ENCODE measurements at regions not wholly inside any gene's neighbourhood (a gene's known extent, or its start where the extent isn't known, plus 50 kb on each side); places are given as distances from the start of the nearest gene placed in this dataset.
A peak's percentile ranks its signal among the peaks of the same experiment; 100 is the strongest.

DNA sequence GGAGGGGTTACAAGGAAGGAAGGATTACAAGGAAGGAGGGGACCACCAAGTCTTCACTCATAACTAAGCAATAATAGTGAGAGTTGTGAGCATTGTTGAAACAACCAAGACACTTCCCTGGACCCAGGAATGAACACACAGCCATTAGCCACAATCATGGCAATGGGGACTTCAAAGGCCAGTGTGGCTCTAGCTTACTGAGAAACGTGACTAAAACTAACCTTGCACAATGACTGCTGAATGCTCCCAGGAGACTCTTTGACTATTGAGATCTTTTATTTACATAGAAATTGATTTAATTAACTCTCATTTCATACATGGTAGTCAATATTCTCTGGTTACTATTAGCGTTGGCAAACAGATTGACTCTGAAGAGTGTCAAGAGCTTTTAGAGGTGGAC, 263.0 kb upstream of the SOX5 start:
- DNase-seq (ENCODE audit: low read depth, low spot score) = no peak
- Mint-ChIP-seq H3K4me3 (no peak overlapping the region), H3K9me3 (peaks cover 9% of the 10 kb centered on the region), H3K36me3 (ENCODE audit: low read depth) (peaks cover 24% of the 10 kb centered on the region), H3K27ac (ENCODE audit: unreplicated experiment) (peak overlapping the region; percentile 68), H3K27me3 (ENCODE audit: low read depth) (no peaks in the 10 kb centered on the region), H3K4me1 (peaks cover 12% of the 10 kb centered on the region)
- TF ChIP-seq, protein P1, sequence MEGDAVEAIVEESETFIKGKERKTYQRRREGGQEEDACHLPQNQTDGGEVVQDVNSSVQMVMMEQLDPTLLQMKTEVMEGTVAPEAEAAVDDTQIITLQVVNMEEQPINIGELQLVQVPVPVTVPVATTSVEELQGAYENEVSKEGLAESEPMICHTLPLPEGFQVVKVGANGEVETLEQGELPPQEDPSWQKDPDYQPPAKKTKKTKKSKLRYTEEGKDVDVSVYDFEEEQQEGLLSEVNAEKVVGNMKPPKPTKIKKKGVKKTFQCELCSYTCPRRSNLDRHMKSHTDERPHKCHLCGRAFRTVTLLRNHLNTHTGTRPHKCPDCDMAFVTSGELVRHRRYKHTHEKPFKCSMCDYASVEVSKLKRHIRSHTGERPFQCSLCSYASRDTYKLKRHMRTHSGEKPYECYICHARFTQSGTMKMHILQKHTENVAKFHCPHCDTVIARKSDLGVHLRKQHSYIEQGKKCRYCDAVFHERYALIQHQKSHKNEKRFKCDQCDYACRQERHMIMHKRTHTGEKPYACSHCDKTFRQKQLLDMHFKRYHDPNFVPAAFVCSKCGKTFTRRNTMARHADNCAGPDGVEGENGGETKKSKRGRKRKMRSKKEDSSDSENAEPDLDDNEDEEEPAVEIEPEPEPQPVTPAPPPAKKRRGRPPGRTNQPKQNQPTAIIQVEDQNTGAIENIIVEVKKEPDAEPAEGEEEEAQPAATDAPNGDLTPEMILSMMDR (conservative IDR thresholded peaks at IDR 0.05) = no peak

DNA sequence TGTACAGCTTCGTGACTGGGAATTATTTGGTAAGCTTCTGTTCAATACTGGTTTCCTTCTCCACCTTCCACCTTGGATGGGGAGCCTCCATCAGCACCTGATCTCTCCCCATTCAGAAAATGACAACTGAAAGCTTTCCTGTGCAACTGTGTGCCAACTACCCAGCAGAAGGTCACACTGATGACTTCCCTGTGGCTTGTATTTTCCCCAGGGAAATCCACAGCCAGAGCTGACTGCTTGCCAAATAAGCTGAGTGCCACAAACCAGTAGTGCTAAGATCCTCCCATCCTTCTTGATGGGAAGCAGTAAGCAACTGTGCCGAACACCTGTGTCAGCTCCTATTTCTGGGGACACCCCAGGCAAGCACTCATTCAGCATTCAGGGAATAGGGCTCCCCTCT, 257.2 kb upstream of the SOX5 start:
- Mint-ChIP-seq H3K27ac (ENCODE audit: unreplicated experiment) (no peak overlapping the region), H3K27me3 (ENCODE audit: low read depth) (no peaks in the 10 kb centered on the region), H3K9me3 (peaks cover 15% of the 10 kb centered on the region), H3K4me3 (no peak overlapping the region), H3K36me3 (ENCODE audit: low read depth) (peaks cover 20% of the 10 kb centered on the region), H3K4me1 (no peaks in the 10 kb centered on the region)
- TF ChIP-seq, protein P1 (conservative IDR thresholded peaks at IDR 0.05) = no peak
- DNase-seq (ENCODE audit: low read depth, low spot score) = no peak

DNA sequence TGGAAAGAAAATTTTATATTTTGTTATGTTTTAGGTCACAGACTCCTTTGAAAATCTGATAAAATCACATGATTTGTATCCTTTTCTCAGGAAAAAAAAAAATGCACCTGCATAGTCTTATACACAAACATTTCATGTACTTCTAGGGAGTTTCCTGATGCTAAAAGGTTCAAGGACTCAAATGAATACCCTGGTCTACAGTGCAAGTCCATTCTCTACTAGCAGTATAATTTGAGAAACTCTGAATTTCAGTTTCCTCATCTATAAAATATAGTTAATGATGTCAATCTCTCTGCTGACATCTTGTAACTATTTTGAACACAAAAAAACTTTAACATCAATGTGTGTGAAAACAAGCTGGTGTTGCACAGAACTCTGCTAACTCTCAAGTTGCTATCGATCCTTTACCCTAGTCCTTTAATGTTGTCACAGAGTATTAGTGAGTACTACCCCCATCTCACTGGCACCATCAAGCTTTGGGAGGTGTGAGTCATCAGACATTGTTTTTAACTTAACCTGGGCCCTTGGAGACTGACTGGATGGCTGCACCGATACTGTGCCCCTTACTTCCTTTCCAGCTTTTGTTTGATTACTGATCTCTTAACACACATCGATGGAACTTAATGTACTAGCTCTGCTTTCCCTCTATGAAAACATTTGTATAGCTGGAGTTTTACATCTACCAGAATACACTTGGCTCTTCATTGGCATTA, 251.9 kb upstream of the SOX5 start:
- Mint-ChIP-seq H3K27me3 (ENCODE audit: low read depth) (no peaks in the 10 kb centered on the region), H3K4me1 (peaks cover 22% of the 10 kb centered on the region), H3K27ac (ENCODE audit: unreplicated experiment) (no peak overlapping the region), H3K9me3 (peaks cover 11% of the 10 kb centered on the region), H3K4me3 (no peak overlapping the region), H3K36me3 (ENCODE audit: low read depth) (peaks cover 4% of the 10 kb centered on the region)
- DNase-seq (ENCODE audit: low read depth, low spot score) = no peak
- TF ChIP-seq, protein P1 (conservative IDR thresholded peaks at IDR 0.05) = no peak

DNA sequence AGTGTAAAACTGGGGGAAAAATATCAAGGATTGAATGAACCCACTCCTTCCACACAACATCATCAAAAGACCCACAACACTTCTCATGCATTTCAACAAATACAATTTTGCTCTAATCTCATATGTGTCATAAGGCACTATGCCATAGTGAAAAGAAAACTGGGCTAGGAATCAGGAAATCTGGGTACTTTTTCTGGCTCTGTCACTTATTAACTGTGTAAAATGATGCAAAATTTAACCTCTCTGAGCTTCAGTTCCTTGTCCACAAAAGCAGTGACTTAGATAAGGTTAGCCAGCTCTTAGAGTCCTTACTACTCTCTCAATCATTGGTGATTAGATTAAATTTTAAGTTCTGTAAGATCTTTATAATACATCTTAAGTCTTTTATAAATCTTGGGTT, 250.5 kb upstream of the SOX5 start:
- TF ChIP-seq, protein P1 (conservative IDR thresholded peaks at IDR 0.05) = no peak
- peaks cover 22% of the 10 kb centered on the region for H3K4me1 Mint-ChIP-seq
- H3K4me3 Mint-ChIP-seq = no peak overlapping the region
- DNase-seq (ENCODE audit: low read depth, low spot score) = no peak
- peaks cover 4% of the 10 kb centered on the region for H3K36me3 Mint-ChIP-seq (ENCODE audit: low read depth)
- peaks cover 11% of the 10 kb centered on the region for H3K9me3 Mint-ChIP-seq
- no peaks in the 10 kb centered on the region for H3K27me3 Mint-ChIP-seq (ENCODE audit: low read depth)
- H3K27ac Mint-ChIP-seq (ENCODE audit: unreplicated experiment) = no peak overlapping the region

DNA sequence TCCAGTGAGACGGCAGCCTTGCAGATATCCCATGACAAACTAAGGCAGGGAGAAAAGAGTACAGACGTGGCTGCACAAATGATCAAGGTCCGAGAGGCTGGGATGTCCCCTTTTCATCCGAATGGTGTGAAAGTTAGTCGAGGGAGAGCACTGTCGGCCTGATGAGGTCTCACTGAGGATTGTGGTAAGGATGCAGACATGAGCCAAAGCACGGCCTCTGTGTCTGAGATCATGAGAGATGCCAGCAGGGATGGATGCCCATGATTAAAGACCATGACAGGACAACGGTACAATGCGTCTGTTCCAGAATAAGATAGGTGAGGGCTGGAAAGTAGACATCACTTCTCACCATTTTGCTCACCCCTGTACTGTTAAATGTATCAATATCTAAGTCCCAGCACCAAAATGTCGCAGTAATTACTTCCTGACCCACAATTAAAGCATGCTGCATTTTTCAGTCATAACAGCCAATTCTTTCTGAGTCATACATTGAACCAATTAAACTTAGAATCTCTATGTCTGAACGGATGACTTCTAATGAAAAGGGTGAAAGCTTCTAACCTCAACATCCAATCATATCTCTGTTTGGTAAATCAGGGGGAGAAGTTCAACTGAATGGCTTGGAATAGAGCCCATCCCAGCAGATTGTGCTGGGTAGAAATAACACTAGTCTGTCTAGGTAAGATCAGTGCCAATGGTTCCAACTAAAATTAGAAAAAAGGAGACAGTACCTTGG, 249.6 kb upstream of the SOX5 start:
- TF ChIP-seq, protein P1 (conservative IDR thresholded peaks at IDR 0.05) = no peak
- Mint-ChIP-seq H3K27me3 (ENCODE audit: low read depth) (no peaks in the 10 kb centered on the region), H3K4me1 (peaks cover 22% of the 10 kb centered on the region), H3K4me3 (no peak overlapping the region), H3K36me3 (ENCODE audit: low read depth) (peaks cover 4% of the 10 kb centered on the region), H3K9me3 (peaks cover 9% of the 10 kb centered on the region), H3K27ac (ENCODE audit: unreplicated experiment) (no peak overlapping the region)
- no peak for DNase-seq (ENCODE audit: low read depth, low spot score)
